Endothelial cell of umbilical vein (primary cell): ENCODE measurements at regions not wholly inside any gene's neighbourhood (a gene's known extent, or its start where the extent isn't known, plus 50 kb on each side); places are given as distances from the start of the nearest gene placed in this dataset.

Experiments used
- BruUV-seq: library from RNA; stranded (reverse); fragments of 400-500 nt; replicated peaks from 2 replicates; lab custom pipeline; 2021; lab: Mats Ljungman, UMichigan
- CTCF ChIA-PET: fragments of 300-600, 350-600 bp; sonication (Branson Sonifier 250); formaldehyde crosslinking; loops from one replicate; lab custom pipeline; 2021; ENCODE audit warnings: antibody characterized with exemption, inconsistent platforms; lab: Charles Lee
- POLR2A ChIA-PET: fragments of 300-600, 350-600 bp; sonication (Branson Sonifier 250); formaldehyde crosslinking; loops from one replicate; lab custom pipeline; 2021; ENCODE audit warnings: antibody characterized with exemption, inconsistent platforms; lab: Charles Lee
- DNase-seq: peaks from one replicate; pipeline ENCODE4 v3.0.0-alpha.2; 2011; ENCODE audit warnings: low read depth, low spot score
- FAIRE-seq: peaks from 2 replicates; lab custom pipeline; 2011; peaks lifted over from hg19 to GRCh38; lab: Jason Lieb, UNC
- H2AFZ ChIP-seq: 2 replicates; pipeline ENCODE4 v1.6.0; 2012; ENCODE audit warnings: low read depth, low read length, control low read depth, inconsistent platforms
- H3K27ac ChIP-seq: 2 replicates; pipeline ENCODE4 v1.5.1; 2011; ENCODE audit warnings: low read depth, mild to moderate bottlenecking, control low read depth, low read length, moderate library complexity; ENCODE audit not compliant: insufficient read depth
- H3K27me3 ChIP-seq, 2 experiments: 2 replicates each; pipeline versions ENCODE4 v1.6.0 to v1.6.1; 2011; ENCODE audit warnings: low read length in 2 of 2, mixed read lengths in 1 of 2; ENCODE audit not compliant: control insufficient read depth in 2 of 2, insufficient read depth in 2 of 2
- H3K36me3 ChIP-seq, 2 experiments: 2 replicates in 1 of 2; 3 replicates in 1 of 2; pipeline ENCODE4 v1.5.1; 2011; ENCODE audit warnings: low read length in 2 of 2, mild to moderate bottlenecking in 1 of 2, moderate library complexity in 1 of 2; ENCODE audit not compliant: control insufficient read depth in 2 of 2, insufficient read depth in 2 of 2; ENCODE audit errors: extremely low read depth in 1 of 2
- H3K4me1 ChIP-seq: 3 replicates; pipeline ENCODE4 v1.5.1; 2011; ENCODE audit warnings: mild to moderate bottlenecking, low read length; ENCODE audit not compliant: control insufficient read depth, insufficient read depth; ENCODE audit errors: extremely low read depth
- H3K4me2 ChIP-seq: 2 replicates; pipeline ENCODE4 v1.6.1; 2011; ENCODE audit warnings: low read length, control low read depth, mixed read lengths; ENCODE audit not compliant: insufficient read depth
- H3K4me3 ChIP-seq, 3 experiments: fragments of 200-600 bp in 1 of 3; sonication (generic), shearing (Covaris generic) in 1 of 3; replicated peaks in 1 of 3; 2 replicates each; pipeline ENCODE4 v1.5.1; 2011 to 2016; ENCODE audit warnings: control low read depth in 3 of 3, low read length in 3 of 3, mild to moderate bottlenecking in 2 of 3, inconsistent platforms in 1 of 3, low read depth in 1 of 3, moderate library complexity in 1 of 3; ENCODE audit not compliant: insufficient read depth in 1 of 3
- H3K79me2 ChIP-seq: 2 replicates; pipeline ENCODE4 v1.6.0; 2012; ENCODE audit warnings: low read length, inconsistent platforms; ENCODE audit not compliant: control insufficient read depth, insufficient read depth
- H3K9ac ChIP-seq: replicated peaks from 2 replicates; pipeline ENCODE3; 2011; ENCODE audit warnings: low read length, control low read depth; ENCODE audit not compliant: insufficient read depth; ENCODE audit errors: extremely low read depth
- H3K9me1 ChIP-seq: replicated peaks from 3 replicates; pipeline ENCODE4 v1.6.0; 2011; ENCODE audit warnings: mild to moderate bottlenecking, low read length; ENCODE audit not compliant: control insufficient read depth, insufficient read depth; ENCODE audit errors: extremely low read depth
- H3K9me3 ChIP-seq: replicated peaks from 2 replicates; pipeline ENCODE4 v1.5.1; 2012; ENCODE audit warnings: low read length, inconsistent platforms; ENCODE audit not compliant: control insufficient read depth, insufficient read depth
- H4K20me1 ChIP-seq: replicated peaks from 2 replicates; pipeline ENCODE3; 2011; ENCODE audit warnings: mild to moderate bottlenecking, low read length; ENCODE audit not compliant: control insufficient read depth, insufficient read depth; ENCODE audit errors: extremely low read depth
- EZH2 ChIP-seq: IDR thresholded peaks from 2 replicates; pipeline ENCODE4 v1.6.1; 2012; ENCODE audit warnings: borderline replicate concordance, low read depth, mild to moderate bottlenecking, moderate library complexity, low read length, inconsistent platforms; ENCODE audit not compliant: severe bottlenecking
- FOS ChIP-seq: IDR thresholded peaks from 2 replicates; pipeline ENCODE4 v1.6.1; 2011; ENCODE audit warnings: mild to moderate bottlenecking, low read length, moderate library complexity, borderline replicate concordance; ENCODE audit not compliant: insufficient read depth
- GATA2 ChIP-seq: IDR thresholded peaks from 2 replicates; pipeline ENCODE4 v1.7.0; 2011; ENCODE audit warnings: low read depth, mild to moderate bottlenecking, moderate library complexity, mixed read lengths, low read length; ENCODE audit not compliant: insufficient read length, insufficient read depth
- JUN ChIP-seq: IDR thresholded peaks from 2 replicates; pipeline ENCODE4 v1.6.1; 2011; ENCODE audit warnings: borderline replicate concordance, low read depth; ENCODE audit not compliant: insufficient read length, insufficient read depth
- MYC ChIP-seq: IDR thresholded peaks from one replicate; pipeline ENCODE4 v1.6.1; 2011; ENCODE audit warnings: mild to moderate bottlenecking, low read depth, low read length
- POLR2A ChIP-seq: IDR thresholded peaks from 2 replicates; pipeline ENCODE4 v1.6.1; 2012; ENCODE audit warnings: low read depth, mild to moderate bottlenecking, control low read depth, low read length
- POLR2AphosphoS5 ChIP-seq: IDR thresholded peaks from 2 replicates; pipeline ENCODE4 v1.6.1; 2012; ENCODE audit warnings: low read depth, mild to moderate bottlenecking, control low read depth, low read length, moderate library complexity; ENCODE audit not compliant: insufficient read depth
- dilution Hi-C: fragments of 300-500 bp; cut with MboI; formaldehyde crosslinking; loops from one replicate; pipeline ENCODE4 v1.15.0; 2019; ENCODE audit warnings: low sequenced_read_pairs; ENCODE audit not compliant: extremely low pct_ligation_motif_present
- intact Hi-C: fragments of 100-400 bp; cut with micrococcal nuclease; formaldehyde crosslinking; loops from one replicate; pipeline ENCODE4 v1.10.0; 2022
- TF ChIP-seq, protein P1 (sequence below): IDR thresholded peaks from 2 replicates; pipeline ENCODE4 v1.6.1; 2011; ENCODE audit not compliant: insufficient read depth, insufficient read length
- TF ChIP-seq, protein P2 (sequence below), 2 donors: IDR thresholded peaks; 1 replicate in 1 of 2; 2 replicates in 1 of 2; pipeline ENCODE4 v1.5.1; 2011; ENCODE audit warnings: low read length in 2 of 2, mild to moderate bottlenecking in 2 of 2, moderate library complexity in 2 of 2, control low read depth in 1 of 2, inconsistent platforms in 1 of 2, low read depth in 1 of 2; ENCODE audit not compliant: insufficient read depth in 1 of 2; ENCODE audit errors: extremely low read depth in 1 of 2

DNA sequence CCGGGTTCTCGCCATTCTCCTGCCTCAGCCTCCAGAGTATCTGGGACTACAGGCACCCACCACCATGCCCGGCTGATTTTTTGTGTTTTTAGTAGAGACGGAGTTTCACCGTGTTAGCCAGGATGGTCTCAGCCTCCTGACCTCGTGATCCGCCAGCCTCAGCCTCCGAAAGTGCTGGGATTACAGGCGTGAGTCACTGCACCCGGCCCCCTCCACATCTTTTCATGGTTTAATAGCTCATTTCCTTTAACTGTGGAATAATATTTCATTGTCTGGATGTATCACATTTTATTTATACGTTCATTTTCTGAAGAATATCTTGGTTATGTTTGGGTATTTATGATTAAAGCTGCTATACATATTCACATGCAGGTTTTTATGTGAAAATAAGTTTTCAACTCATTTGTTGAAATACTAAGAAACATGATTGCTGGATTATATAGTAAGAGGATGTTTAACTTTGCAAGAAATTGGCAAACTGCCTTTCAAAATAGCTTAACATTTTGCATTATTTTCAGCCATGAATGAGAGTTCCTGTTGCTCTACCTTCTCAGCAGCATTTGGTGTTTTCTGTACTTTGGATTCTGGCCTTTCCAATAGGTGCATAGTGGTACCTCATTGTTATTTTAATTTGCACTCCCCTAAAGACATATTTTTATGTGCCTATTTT lies 591.9 kb downstream of the TECRL start:
- no peak overlapping the region for H3K4me2 ChIP-seq
- no TSS peak for BruUV-seq
- dilution Hi-C loops, result no loop called here
- peaks cover 2% of the 10 kb centered on the region for H3K9me3 ChIP-seq
- H3K79me2 ChIP-seq, result no peaks in the 10 kb centered on the region
- no peaks in the 10 kb centered on the region for H3K36me3 ChIP-seq
- H3K27ac ChIP-seq, result no peak overlapping the region
- H3K9me1 ChIP-seq, result no peaks in the 10 kb centered on the region
- no peaks in the 10 kb centered on the region for H3K4me1 ChIP-seq
- TF ChIP-seq GATA2, result no peak
- TF ChIP-seq, protein P1, sequence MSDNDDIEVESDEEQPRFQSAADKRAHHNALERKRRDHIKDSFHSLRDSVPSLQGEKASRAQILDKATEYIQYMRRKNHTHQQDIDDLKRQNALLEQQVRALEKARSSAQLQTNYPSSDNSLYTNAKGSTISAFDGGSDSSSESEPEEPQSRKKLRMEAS, result no peak
- TF ChIP-seq JUN, result no peak
- TF ChIP-seq POLR2A, result no peak
- TF ChIP-seq, protein P2, sequence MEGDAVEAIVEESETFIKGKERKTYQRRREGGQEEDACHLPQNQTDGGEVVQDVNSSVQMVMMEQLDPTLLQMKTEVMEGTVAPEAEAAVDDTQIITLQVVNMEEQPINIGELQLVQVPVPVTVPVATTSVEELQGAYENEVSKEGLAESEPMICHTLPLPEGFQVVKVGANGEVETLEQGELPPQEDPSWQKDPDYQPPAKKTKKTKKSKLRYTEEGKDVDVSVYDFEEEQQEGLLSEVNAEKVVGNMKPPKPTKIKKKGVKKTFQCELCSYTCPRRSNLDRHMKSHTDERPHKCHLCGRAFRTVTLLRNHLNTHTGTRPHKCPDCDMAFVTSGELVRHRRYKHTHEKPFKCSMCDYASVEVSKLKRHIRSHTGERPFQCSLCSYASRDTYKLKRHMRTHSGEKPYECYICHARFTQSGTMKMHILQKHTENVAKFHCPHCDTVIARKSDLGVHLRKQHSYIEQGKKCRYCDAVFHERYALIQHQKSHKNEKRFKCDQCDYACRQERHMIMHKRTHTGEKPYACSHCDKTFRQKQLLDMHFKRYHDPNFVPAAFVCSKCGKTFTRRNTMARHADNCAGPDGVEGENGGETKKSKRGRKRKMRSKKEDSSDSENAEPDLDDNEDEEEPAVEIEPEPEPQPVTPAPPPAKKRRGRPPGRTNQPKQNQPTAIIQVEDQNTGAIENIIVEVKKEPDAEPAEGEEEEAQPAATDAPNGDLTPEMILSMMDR (IDR thresholded peaks at IDR 0.05; ENCODE audit: extremely low read depth in 1 of 2, insufficient read depth in 1 of 2, low read depth in 1 of 2, low read length in 2 of 2), result no peak
- no peak for TF ChIP-seq FOS
- no peak for TF ChIP-seq EZH2
- TF ChIP-seq POLR2AphosphoS5, result no peak
- no peak for TF ChIP-seq MYC
- no peaks in the 10 kb centered on the region for H4K20me1 ChIP-seq
- intact Hi-C loops, result no loop called here
- no peak overlapping the region for H3K9ac ChIP-seq
- H3K27me3 ChIP-seq, result no peaks in the 10 kb centered on the region
- no peak for DNase-seq
- no peak overlapping the region for H2AFZ ChIP-seq
- CTCF ChIA-PET, result no interaction called here
- POLR2A ChIA-PET, result no interaction called here
- H3K4me3 ChIP-seq, result no peak overlapping the region
- FAIRE-seq, result no peak
